Hematopoietic multipotent progenitor cell treated with erythropoietin and hydrocortisone succinate and interleukin-3 and kit ligand, for 17 days (in vitro differentiated cells): ENCODE measurements at regions not wholly inside any gene's neighbourhood (a gene's known extent, or its start where the extent isn't known, plus 50 kb on each side); places are given as distances from the start of the nearest gene placed in this dataset.
"Not testable (repeated sequence)": the region's sequence is repeated elsewhere in the genome, so short reads cannot be mapped to it uniquely, and the experiment has no call there.

ENCODE experiments used
- DNase-seq: peaks from one replicate; pipeline ENCODE4 v3.0.0-alpha.2; 2015; ENCODE audit warnings: low spot score

DNA sequence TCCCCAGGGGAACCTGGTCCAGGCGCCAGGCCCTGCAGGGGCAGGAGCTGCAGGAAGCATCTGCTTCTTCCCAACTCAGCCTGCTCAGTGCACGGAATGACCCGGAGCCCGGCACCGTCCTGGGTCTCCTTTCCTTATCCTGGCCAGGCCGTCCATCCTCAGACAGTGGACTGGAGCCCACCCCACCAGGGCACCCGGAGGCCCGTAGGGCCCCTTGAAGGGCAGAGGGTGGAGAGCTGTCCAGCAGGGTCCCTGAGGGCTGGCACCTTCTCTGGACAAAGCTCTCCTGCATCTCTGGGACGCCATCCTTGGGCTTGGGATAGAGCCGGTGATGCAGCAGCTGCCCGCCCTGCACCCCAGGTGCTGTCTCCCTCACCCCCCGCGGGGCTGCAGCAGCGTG is 207.9 kb downstream of the TMEM121 start:
- DNase-seq: not testable (repeated sequence)

DNA sequence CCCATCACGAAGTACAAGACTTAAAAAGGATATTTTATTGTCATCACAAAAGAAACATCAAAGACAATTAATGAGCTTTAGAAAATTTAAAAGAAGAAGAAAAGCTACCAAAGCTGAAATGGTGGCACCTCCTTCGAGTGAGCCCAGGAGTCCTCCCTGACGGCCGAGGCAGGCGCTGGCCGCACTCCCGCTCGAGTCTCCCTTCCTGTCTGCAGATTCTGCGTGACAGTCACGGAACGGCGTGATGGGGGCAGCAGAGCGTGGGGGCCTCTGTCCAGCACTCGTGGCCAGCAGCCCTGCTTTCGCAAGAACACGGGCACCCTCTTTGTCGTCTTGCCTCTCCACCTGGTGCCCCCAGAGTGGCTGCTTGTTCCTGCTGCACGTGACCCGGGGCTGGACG is 209.9 kb downstream of the TMEM121 start:
- DNase-seq: not testable (repeated sequence)

DNA sequence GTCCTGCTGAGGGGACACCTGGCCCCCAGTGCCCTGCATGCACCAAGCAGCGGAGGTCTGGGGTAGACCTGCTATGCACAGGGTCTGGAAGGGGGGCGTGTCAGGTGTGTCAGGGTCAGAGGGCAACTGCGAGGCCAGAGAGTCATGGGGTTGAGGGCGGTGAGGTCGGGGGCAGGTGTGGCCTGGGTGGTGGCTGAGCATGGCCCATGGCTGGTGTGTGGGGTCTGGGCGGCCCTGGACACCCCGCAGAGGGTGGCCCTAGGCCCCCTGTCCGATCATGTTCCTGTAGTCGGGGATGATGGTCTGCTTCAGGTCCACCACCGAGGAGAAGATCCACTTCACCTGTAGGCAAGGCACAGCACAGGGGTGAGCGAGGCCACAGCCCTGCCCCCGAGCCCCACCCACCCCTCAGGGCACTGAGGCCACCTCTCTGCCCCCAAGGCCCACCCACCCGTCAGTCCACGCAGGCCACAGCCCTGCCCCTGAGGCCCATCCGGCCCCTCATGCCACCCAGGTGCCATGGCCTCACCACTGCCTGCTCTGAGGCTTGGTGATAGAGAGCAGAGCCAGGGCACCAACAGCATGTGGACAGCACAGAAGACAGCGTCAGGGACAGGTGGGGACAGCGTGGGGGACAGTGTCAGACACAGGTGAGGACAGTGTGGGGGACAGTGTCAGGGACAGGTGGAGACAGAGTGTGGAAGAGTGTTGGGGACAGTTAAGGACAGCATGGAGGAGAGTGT is 211.3 kb downstream of the TMEM121 start:
- DNase-seq: no peak

DNA sequence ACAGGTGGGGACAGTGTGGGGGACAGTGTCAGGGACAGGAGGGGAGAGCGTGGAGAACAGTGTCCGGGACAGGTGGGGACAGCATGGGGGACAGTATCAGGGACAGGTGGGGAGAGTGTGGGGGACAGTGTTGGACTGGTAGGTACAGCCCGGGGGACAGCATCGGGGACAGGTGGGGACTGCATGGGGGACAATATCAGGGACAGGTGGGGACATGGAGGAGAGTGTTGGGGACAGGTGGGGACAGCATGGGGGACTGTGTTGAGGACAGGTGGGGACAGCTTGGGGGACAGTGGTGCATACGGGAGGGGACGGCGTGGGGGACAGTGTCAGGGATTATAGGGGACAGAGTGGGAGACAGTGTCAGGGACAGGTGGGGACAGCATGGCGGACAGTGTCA is 212.3 kb downstream of the TMEM121 start:
- no peak for DNase-seq

DNA sequence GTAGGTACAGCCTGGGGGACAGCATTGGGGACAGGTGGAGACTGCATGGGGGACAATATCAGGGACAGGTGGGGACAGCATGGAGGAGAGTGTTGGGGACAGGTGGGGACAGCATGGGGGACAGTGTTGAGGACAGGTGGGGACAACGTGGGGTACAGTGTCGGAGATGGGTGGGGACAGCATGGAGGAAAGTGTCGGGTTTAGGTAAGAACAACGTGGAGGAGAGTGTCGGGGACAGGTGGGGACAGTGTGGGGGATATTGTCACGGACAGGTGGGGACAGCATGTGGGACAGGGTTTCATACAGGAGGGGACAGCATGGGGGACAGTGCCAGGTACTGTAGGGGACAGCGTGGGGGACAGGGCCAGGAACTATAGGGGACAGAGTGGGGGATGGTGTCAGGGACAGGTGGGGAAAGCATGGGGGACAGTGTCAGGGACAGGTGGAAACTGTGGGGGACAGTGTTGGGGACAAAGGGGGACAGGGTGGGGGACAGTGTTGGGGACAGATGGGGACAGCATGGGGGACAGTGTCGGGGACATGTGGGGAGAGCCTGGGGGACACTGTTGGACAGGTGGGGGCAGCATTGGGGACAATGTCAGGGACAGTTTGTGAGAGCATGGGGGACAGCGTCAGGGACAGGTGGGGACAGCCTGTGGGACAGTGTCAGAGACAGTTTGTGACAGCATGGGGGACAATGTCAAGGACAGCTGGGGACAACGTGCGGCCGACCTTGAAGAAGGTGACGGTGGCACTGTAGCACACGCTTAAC is 213.1 kb downstream of the TMEM121 start:
- no peak for DNase-seq

DNA sequence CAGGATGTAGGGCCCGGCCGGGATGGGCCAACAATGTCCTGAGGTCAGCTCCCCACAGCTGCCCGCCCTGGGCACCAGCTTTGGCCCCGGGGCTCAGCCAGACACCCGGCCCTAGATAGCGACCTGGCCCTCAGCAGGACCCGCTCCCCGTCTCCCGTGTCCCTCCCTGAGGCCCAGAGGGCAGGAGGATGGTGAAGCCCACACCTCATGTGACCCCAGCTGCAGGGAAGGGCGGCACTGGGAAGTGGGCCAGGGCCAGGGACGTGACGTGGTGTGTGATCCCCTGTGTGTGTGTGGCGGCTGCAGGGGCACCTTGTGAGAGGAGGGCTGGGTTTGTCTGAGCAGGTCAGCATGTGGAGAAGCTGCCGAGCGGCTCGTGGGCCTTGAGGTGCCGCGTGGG is 213.9 kb downstream of the TMEM121 start:
- DNase-seq: not testable (repeated sequence)

DNA sequence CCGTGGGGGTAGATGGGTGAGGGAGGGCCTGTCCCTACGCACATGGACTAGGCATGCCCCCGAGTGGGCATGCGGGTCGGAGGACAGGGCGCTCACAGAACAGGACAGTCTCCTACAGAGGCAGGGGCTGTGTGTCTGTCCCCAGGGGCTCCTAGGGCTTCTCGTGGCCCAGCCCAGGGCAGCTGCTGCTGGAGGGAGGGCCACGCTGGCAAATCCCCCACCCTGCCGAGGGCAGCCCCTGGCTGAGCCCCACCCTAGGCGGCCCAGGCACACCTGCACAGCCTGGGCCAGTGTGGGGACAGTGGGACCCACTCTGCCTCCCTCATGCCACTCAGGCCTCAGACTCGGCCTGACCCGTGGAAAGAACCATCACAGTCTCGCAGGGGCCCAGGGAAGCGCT is 214.6 kb downstream of the TMEM121 start:
- DNase-seq: not testable (repeated sequence)

DNA sequence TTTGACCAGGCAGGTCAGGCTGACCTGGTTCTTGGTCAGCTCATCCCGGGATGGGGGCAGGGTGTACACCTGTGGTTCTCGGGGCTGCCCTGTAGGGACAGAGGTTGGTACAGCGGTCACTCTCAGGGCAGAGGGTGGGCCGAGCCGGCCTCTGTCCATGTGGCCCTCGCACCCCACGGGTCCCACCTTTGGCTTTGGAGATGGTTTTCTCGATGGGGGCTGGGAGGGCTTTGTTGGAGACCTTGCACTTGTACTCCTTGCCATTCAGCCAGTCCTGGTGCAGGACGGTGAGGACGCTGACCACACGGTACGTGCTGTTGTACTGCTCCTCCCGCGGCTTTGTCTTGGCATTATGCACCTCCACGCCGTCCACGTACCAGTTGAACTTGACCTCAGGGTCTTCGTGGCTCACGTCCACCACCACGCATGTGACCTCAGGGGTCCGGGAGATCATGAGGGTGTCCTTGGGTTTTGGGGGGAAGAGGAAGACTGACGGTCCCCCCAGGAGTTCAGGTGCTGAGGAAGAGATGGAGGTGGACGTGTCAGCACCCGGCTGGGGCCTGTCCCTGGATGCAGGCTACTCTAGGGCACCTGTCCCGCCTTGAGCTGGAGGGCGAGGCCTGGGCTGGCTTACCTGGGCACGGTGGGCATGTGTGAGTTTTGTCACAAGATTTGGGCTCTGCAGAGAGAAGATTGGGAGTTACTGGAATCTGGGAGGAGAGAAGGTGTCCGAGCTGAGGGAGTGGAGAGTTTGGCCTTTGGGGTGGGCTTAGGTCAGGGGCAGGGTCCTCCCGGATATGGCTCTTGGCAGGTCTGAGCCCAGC is 215.5 kb downstream of the TMEM121 start:
- DNase-seq: not testable (repeated sequence)

DNA sequence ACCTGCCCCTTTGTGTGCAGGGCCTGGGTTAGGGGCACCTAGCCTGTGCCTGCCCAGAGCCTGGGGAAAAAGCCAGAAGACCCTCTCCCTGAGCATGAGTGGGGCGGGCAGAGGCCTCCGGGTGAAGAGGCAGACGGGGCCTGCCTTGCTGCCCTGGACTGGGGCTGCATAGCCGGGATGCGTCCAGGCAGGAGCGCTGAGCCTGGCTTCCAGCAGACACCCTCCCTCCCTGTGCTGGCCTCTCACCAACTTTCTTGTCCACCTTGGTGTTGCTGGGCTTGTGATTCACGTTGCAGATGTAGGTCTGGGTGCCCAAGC is 216.1 kb downstream of the TMEM121 start:
- no peak for DNase-seq

DNA sequence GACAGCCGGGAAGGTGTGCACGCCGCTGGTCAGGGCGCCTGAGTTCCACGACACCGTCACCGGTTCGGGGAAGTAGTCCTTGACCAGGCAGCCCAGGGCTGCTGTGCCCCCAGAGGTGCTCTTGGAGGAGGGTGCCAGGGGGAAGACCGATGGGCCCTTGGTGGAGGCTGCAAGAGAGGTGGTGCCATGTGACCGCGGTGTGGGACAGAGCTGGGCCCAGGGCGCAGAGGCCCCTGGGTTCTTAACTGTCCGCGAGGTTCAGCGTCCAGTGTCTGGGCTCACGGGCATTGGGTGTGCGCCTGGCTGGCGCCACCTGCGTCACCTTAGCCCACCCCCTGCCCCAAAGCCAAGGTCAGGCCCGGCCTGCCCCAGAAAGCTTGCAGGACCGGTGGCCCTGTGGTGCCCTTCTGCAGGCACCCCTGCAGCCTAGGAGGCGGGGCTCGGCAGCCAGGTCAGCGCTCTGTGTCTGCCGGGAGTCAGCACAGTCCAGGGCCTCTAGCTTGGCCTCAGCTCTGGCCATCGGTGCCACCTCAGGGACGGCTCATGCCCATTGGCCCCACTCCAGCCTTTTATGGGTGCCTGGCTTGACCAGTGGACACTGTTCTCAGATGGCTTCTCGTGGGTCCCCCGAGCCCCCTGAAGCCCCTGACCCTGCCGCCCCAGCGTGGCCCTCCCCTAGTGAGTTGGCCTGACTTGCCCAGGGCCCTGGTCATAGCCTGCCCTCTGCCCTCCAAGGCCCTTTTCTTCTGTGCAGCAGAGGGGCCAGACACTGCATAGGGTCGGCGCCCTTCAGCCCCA is 216.7 kb downstream of the TMEM121 start:
- not testable (repeated sequence) for DNase-seq

DNA sequence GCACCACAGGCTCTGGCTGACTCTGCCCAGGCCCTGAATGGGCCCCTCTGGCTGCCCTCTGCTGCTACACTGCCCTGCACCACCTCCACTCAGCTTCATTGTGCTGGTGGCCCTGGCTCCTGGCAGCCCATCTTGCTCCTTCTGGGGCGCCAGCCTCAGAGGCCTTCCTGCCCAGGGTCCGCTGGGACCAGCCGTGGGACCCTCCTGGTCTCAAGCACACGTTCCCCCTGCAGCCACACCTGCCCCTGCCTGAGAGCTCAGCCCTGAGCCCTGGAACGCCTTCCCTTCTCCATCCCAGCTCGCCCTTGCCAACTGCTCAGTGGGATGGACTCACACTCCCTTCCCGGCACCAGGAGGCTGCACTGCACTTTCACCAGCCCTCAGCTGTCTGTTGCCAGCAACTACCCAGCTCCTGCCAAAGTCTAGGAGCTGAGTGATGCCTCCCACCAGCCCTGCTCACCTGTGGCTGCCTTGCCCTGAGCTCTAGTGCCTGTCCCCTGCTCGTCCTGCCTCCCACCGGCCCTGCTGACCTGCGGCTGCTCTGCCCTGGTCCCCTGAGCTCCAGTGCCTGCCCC is 217.9 kb downstream of the TMEM121 start:
- DNase-seq: not testable (repeated sequence)

DNA sequence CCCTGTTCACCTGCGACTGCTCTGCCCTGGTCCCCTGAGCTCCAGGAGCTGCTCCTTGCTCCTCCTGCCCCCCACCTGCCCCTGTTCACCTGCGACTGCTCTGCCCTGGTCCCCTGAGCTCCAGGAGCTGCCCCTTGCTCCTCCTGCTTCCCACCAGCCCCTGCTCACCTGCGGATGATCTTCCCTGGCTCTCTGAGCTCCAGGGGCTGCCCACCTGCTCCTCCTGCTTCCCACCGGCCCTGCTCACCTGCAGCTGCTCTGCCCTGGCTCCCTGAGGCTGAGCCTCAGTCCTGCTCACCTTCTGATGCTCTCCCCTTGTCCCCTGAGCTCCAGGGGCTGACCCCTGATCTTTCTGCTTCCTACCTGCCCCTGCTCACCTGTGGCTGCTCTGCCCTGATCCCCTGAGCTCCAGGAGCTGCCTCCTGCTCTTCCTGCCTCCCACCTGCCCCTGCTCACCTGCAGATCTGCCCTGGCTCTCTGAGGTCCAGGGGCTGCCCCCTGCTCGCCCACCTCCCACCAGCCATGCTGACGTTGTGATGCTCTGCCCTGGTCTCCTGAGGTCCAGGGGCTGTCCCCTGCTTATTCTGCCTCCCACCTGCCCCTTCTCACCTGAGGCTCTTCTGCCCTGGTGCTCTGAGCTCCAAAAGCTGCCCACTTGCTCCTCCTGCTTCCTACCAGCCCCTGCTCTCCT is 219.2 kb downstream of the TMEM121 start:
- DNase-seq: no peak

DNA sequence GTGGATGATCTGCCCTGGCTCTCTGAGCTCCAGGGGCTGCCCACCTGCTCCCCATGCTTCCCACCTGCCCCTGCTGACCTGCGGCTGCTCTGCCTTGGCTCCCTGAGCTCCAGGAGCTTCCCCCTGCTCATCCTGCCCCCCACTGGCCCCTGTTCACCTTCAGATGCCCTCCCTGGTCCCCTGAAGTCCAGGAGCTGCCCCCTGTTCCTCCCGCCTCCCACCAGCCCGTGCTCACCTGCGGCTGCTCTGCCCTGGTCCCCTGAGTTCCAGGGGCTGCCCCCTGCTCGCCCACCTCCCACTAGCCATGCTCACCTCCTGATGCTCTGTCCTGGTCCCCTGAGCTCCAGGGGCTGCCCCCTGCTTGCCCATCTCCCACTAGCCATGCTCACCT is 219.7 kb downstream of the TMEM121 start:
- no peak for DNase-seq

DNA sequence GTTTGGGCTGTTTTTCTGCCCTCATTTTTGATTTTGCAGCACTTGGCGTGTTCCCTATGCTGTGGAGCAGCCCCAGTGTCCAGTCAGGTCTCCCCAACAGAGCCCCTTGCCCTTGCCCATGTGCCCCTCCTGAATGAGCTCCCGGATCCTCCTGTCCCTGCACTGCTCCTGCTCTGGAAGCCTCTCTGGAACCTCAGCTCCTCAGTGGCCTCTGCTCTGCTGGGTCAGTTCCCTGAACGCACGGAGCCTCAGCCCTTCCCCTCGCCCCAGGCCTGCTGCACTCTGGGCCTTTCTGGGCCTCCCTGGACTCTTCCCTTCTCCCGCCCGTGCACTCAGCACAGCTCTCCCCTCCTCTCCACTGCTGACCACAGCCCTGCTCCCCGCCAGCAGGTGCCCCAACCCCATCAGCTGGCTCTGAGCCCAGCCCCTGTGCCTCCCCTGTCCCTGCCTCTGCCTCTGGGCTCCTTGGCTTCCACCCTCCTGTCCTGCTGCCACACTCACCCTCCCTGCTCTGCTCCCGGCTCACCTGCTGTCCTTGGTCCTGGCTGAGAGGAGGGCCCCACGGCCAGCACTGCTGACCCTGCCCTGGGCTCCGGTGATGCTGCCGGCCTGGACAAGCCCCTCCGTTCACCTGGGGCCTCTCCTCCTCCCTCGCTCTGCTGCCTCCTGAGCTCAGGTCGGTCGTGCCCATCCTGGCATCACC is 220.6 kb downstream of the TMEM121 start:
- not testable (repeated sequence) for DNase-seq

DNA sequence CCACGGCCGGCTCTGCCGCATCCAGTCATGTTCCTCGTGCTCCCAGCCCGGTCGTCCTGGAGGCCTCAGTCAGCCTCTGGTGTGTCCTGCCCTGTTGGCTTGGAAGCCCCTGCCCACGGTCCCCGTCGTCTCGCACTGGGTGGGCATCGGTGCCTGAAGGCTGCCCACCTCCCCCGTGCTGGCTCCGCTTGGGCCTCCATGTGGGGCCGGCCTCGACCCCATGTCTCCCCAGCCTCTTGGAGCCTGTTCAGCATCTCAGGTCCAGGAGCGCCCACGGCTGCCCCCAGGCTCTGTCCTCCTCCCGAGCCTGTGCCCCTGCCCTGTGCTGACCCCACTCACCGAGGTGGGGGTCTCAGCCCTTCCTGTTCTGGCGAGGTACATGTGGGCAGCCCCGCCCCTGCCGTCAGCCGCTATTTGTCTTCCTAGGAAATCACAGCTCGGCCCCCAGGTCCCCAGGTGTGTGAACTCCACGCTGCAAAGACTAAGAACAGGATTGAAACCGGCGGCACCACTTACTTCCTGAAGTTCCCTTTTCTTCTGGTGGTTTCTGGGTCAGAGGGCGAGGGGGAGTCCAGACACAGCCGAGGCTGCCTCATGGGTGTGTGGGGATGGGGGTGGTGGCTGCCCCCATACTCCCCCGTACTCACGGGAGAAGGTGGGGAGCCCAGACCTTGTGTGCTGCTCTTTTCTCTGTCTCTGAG is 221.3 kb downstream of the TMEM121 start:
- DNase-seq: not testable (repeated sequence)

DNA sequence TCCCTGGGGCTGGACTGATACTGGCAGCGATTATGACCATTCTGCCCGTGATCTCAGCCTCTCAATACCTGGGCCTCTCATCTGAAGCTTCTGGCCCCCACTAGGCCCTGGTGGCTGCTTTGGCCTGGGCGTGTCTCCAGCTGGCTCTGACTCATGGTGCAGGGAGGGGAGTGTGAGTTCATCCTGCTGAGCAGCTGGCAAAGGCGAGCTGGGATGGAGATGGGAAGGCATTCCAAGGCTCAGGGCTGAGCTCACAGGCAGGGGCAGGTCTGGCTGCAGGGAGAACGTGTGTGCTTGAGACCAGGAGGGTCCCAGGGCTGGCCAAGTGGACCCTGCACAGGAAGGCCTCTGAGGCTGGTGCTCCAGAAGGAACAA is 221.8 kb downstream of the TMEM121 start:
- no peak for DNase-seq

DNA sequence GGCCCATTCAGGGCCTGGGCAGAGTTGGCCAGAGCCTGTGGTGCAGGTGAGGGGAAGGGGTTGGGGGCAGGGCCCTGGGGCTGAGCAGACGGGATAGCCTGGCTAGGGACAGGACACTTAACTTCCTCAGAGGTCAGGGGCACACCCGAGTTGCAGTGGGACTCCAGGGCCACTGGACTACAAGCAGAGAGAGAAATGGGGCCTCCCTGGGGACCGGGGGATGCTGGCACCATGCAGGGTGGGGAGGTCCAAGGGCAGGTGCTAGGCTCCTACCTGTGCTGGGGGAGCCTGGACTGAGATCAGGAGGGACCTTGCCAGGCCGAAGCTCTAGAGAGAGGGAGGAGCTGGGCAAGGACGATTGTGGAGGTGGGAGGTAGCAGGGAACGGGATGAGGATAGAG is 222.3 kb downstream of the TMEM121 start:
- not testable (repeated sequence) for DNase-seq

DNA sequence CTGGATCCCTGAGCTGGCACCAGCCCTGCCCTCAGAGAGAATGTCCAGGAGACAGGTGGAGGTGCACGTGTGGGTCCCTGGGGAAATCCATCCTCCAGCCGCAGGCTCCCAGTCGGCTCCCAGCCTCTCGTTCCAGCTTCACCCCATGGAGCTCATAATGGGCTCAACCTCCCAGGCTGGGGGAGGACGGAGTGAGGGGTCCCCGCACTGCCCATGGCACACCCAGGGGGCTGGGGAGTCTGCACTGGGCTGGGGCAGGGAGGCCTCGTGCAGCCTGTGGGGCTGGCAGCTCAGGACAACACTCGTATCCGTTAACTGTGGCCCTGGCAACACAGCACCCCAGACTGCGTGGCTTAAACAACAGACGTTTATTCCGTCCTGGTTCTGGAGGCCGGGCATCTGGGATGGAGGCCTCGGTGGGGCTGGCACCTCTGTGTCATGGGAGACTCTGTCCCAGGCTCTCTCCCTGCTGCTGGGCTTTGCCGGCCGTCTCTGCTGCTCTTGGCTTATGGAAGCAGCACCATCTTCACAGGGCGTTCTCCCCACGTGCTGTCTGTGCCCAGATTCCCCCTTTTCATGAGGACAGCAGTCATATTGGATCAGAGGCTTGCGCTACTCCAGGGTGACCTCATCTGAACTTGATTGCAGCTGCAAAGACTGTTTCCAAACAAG is 223.6 kb downstream of the TMEM121 start:
- not testable (repeated sequence) for DNase-seq

DNA sequence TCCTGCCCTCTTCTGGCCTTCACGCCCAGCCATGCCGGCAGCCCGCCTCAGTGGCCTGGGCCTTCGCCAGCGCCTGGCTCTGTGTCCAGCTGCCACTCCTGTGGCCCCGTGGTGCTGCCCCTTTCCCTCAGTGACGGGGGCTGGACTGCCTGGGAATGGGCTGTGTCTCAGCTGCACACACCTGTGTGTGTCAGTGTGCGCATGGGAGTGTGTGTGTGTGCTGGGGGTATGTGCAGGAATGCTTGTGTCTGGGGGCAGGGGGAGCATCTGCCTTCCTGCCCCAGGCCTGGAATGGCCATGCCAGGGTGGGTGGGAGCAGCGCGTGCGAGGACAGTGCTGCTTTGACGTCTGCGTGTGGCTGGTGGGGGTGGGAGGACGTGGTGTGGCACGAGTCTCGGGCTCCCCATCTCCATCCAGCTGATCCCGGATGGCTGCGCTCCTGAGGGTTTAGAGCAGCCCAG is 224.9 kb downstream of the TMEM121 start:
- not testable (repeated sequence) for DNase-seq
